Amniotic stem cell (primary cell): ENCODE measurements at regions not wholly inside any gene's neighbourhood (a gene's known extent, or its start where the extent isn't known, plus 50 kb on each side); places are given as distances from the start of the nearest gene placed in this dataset.
"Not testable (repeated sequence)": the region's sequence is repeated elsewhere in the genome, so short reads cannot be mapped to it uniquely, and the experiment has no call there.

Experiments
- DNase-seq: peaks from one replicate; lab custom pipeline; 2025; lab: John Stamatoyannopoulos, UW

DNA sequence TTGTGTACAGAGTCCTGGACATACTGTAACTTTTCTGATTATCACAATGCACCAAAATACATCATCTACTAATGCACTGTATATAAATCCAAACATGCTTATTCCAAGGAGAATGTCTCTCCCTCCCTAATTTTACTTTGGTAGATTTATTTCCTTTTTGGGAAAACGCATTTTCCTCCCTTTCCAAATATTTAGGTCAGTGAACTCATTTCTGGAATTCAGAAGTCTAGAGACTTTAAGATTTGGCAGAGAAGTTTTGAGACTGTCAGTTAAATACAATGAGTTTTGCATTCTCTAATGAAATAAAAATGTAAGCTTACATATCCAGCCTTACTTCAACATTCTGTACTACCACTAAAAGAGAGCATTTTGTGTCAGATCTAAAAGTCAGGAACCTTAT is 165.8 kb upstream of the EDNRB start:
- no peak for DNase-seq

DNA sequence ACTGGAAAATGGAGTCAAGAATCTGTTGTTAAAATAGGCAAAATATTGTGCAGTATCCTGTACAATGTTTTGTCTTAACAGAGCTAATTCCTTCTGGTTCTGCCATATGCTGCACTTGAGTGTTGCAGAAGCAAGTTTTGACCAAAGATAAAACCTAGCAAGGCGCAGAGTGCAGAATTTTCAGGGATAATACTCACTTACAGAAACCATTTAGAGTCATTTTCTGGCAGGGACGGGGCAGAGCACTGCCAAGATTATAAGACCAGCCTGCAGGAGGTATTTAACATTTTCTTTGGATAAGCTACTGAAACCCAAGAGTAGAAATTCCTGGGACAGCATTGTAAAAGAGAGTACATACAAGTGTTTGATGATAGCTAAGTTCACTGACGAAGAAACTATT is 159.5 kb upstream of the EDNRB start:
- no peak for DNase-seq

DNA sequence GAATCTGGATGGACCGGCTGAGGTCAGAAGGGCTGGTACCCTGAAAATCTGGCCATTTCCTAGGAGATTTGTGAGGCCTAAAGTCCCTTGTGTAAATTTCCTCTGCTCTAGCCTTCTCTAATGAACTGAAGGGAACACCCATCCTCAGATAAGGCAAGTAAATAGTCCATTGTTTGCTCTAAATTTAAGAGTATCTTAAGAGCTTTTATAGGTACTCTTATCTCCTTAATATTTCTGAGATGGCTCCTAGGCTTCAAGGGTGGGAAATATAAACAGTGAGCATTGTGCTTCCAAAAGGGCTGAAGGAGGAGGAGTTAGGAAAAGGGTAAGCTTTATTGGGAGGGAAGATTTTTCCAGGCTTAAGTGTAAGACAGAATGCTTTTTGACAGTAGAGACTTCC is 148.7 kb upstream of the EDNRB start:
- DNase-seq, result no peak

DNA sequence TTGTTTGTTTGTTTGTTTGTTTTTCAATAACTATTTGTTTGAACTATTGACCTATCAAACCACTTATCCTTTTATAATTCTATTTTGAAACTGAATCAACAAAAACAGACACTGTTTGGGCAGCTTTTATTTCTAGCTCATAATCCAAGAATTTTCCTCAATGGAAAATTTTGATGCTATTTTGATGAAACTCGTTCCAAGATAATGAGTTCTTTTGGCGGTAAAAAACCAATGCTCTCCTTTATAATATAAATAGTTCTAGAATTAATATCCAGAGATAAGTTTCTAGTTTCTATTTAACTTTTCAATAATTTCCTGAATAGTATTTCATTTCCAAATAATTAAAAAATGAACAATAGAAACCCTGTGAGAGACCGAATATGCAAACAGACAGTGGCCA is 146.5 kb upstream of the EDNRB start:
- no peak for DNase-seq

DNA sequence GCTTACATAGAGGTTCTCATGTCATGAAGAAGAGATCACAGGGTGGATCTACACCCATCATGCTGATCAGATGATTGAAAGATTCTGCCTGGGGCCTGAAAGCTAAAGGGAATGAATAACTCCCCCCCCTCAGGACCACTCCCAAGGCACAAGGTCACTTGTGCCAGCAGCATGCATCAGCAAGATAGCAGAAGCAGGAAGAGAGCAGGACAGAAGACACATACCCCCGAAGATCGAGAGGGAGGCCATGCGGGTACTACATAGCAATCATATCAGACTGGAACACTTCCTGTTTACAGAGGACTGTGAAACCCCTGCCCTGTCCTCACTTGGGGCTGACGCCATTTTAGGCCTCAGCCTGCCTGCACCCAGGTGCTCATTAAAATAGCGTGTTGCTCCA is 143.2 kb upstream of the EDNRB start:
- DNase-seq, result no peak

DNA sequence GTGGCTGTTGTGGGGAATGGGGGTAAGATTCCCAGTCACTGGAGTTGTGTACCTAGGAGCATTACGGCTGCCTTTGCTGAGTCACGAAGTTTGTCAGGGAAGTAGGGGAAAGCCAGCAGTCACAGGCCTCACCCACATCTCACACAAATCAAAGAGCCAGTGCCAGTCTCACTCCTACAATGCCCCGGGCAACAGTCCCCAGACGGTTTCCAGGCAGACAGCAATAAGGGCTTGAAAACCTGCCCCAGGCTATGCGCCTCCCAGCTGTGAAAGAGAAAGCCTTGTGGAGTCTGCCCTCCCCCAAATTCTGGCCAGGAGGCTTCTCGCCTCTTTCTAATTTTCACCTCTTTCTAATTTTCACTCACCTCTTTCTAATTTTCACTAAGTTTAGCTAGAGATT is 142.3 kb upstream of the EDNRB start:
- DNase-seq, result no peak

DNA sequence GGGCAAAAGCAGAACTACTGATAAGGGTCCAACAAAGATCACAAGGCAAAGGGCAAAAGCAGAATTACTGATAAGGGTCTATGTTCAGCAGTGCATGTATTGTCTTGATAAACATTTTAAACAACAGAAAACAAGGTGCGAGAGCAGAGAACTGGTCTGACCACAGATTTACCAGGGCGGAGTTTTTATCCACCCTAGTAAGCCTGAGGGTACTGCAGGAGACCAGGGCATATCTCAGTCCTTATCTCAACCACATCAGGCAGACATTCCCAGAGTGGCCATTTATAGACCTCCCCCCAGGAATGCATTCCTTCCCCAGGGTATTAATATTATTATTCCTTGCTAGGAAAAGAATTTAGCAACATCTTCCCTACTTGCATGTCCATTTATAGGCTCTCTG is 138.2 kb upstream of the EDNRB start:
- DNase-seq, result not testable (repeated sequence)

DNA sequence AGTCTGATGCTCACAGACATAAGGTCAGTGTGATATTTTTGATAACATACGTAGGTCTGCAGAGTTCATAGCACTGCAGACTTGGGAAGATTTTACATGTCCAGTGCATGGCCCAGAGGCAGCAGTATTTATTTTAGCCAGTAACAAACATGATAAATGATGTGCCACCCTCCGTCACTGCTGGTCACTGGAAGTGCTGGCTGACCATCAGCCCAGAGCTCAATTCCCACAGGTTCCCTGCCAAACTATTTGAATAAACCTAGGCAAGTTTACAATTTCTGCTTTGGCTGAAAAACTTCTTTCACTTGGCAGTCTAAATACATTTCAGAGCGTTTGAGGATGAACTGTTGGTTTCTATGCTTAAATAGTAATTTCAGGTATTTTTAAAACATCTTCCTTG is 135.5 kb upstream of the EDNRB start:
- no peak for DNase-seq

DNA sequence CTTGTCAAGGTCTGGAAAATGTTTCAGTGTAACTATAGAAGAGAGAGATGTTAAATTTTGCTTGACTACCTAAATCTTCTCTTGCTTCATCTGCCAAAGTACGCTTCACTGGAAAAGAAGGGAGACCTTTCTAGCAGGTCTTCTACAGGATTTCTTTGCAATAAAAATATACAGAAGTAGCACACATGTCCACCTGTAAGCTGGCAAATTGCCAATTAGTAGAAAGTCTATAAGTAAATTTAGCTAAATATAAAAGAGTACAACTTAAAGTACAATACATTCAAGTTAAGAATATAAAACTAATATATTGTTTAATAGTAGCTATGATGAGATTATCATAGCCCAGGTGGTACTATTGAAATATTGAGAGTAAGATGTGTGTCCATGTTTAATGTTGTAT is 128.5 kb upstream of the EDNRB start:
- no peak for DNase-seq

DNA sequence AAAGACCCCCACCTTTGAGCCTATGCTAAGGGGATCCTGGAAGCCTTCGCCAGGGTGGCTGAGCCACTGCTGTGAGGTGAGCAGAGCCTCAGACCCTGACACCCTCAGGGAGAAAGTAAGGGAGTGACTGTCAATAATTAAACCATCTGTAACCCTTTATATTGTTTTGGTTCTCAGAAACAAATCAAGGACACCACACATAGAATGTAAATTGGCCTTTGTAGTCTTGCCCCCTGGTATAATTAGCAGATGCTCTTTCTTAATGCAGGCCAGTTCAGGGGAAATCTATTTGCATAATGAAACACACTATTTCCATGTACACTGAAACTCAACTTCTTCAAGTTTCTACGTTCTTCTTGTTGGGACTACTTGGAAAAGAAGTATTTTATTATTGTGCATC is 127.7 kb upstream of the EDNRB start:
- no peak for DNase-seq

DNA sequence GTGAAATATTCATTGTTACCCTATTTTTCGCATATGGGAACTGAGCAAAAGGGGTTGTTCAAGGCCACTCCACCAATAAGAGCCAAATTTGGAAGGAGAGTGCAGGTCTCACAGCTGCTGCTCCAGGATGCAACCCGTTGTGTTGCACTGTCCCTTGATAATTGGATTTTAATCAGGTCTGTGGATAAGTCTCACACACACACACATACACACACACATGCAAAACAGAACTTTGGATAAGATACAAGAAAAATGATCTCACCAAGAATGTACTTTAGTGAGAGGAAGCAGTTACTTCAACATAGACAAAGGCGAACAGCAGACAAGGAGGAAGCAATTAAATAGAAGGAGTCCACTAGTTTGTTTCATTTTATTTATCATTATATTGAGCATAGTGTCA is 127.3 kb upstream of the EDNRB start:
- no peak for DNase-seq

DNA sequence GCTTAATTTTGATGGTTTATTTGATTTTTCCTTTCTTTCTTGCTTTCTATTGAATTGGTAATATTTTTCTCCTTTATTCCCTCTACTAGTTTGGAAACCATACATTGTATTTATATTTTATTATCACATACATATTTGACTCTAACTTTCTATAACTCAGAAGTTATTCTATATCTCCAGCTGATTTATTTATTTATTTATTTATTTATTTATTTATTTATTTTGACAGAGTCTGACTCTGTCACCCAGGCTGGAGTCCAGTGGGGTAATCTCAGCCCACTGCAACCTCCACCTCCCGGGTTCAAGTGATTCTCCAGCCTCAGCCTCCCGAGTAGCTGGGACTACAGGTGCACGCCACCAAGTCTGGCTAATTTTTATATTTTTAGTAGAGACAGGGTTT is 122.7 kb upstream of the EDNRB start:
- not testable (repeated sequence) for DNase-seq

DNA sequence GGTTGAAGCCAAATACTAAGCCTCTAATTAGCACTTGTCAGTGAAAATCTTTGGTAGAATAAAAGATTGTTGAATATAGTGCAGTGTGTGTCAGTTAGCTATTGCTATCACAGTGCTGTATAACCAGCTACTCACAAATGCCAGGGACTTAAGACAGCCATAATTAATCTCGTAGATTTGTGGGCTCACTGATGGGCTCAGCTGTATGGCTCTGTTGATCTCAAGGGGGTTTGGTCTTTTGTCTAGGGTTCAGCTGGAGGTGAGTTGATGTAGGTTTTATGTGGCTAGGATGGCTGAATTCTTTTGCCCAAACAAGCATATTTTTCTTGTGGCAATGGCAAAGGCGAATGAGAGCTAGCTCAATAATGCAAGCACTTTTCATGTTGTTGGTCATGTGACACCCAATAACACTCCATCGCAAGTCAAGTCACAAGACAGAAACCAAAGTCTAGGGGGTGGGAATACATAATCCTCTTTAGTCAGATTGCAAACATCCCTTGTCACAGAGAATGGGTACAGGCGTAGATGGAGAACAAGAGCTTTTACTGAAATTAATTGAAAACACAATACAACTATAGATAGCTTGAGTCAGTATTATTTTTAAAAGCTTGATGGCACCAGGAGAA is 121.7 kb upstream of the EDNRB start:
- DNase-seq, result no peak

DNA sequence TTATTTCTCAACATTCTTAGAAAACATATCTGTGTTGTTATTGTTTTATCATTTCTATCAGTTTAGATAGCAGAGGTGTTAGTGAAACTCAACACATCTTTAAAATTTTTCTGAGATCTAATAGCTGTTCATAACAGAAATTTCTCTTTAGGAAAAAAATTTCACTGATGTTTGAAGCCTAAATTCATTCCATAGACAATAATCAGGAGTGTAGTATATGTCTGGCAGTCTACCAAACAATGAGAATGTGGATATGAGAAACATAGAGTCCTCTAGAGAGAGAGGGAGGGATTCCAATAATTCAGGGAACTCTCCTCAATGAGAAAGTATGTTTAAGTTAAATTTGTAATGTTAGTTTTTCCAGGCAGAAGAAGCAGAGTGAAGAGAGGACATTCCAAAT is 118.2 kb upstream of the EDNRB start:
- no peak for DNase-seq

DNA sequence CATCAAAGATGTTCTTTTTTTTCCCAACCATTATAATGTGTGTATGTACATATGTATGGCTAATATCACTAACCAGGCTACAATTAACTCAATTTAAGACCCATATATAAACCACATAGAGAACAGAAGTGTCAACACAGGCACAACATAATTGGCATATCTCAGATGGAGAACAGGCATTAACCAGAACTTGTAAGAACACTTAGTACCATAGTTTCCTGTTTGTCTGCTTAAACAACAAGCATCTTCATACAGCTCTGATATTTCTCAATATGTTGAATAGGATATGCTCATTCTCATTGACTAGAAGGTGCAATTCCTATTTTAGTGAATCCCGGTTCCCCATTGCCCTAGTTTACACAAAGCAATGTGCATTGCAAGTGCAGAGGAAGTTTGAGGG is 116.9 kb upstream of the EDNRB start:
- DNase-seq, result no peak

DNA sequence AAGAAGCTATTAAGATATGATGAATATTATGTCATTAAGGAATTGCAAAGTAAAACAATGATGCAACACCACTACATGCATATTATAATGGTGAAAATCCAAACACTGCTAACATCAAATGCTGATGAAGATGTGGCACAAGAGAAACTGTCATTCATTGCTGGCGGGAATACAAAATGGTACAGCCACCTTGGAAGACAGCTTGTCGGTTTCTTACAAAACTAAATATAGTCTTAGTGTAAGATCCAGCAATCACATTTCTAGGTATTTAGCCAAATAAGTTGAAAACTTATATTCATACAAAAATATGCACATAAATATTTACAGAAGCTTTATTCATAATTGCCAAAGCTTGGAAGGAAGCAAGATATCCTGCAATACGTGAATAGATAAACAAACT is 114.9 kb upstream of the EDNRB start:
- DNase-seq, result no peak

DNA sequence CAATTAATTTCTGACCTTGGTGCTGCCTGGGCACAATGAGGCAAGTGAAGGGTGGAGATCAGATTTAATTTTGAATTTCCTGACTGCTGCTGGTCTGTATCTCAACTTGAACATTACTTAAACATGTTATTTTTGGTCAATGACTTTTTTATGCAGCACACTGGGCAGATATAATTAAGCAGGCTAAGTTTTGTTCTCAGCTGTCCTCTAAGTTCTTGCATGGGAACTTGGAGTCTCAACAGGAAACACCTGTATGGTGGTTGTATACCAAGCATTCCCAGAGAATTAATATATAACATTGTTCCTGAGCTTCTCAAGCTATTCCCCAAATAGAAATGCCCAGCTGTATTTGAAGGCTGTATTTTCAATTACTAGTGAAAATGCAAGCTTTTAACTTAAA is 113.5 kb upstream of the EDNRB start:
- no peak for DNase-seq

DNA sequence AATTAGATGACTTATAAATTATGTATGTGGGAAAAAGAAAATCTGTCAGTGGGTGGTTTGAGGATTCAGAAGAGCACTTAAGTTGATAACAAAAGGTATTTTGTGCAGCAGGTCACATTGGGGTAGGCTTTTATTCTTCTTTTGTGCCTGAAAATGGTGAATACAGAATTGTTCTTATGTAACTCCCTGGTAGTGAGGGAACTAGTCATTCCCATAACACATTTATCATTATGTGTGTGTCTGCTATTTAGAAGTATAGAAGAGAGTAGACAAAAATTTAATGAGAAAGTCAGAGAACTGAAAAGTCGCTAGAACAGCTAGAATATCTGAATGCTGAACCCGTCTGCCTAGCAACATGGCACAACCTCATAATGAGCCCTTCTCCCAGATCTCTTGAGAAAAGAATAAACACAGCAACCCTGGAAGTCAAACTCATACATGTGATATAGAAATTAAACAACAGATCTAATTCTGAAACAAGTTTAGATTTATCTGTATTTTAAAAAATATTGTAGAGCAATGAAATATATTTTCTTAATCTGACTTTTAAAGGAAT is 111.8 kb upstream of the EDNRB start:
- DNase-seq, result no peak

DNA sequence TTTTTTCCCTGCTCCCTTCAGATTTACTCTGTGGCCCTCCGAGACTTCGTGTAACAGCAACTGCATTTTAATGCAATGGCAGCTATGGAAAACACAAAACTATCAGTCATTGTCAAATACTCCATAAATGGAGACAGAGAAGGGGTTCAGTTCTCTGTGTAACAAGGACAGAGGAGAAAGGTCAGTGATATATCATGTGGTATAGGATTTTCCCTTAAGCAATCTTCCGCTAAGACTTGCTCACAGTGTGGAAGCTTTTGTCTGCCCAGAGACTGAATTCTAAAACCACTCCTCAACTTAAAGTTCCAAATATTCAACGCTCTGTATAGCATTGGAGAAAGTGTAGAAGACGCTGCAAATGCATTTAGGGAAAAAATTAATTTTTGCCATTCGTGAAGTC is 111.3 kb upstream of the EDNRB start:
- DNase-seq, result no peak

DNA sequence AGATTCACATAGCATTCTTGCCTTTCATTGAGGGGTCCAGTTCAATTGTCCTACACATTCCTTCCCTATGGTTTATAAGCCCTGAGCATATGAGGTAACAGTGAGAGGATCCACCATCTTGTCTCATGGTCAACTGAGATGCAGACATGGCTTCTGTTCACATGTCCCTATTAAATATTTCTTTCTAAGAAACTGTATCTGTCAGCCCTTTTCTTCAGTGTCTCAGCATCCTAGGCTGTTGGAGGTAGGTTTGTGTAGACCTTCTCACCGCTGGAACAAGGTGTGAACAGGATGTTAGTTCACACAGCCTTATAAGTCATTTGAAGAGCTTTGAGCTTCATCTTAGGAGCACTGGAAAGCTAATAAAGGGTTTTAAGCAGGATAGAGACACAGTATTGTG is 110.3 kb upstream of the EDNRB start:
- DNase-seq, result no peak

DNA sequence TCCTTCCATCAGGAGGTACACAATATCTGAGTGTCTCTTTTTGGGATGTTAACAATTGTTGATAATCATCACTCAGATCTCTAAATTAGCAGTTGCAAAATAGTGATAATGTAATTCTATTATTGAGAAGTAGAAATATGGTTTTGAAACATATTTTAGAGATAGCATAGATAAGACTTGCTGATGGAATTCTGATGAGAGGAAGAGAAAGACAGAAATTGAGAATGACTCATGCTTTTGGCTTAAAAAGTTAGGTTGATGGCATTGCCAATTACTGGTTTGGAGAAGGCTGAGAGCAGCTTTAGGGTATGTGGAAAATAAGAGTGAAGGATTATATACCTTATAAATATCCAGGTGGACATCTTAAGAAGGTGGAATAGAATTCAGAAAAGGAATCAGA is 106.4 kb upstream of the EDNRB start:
- DNase-seq, result no peak

DNA sequence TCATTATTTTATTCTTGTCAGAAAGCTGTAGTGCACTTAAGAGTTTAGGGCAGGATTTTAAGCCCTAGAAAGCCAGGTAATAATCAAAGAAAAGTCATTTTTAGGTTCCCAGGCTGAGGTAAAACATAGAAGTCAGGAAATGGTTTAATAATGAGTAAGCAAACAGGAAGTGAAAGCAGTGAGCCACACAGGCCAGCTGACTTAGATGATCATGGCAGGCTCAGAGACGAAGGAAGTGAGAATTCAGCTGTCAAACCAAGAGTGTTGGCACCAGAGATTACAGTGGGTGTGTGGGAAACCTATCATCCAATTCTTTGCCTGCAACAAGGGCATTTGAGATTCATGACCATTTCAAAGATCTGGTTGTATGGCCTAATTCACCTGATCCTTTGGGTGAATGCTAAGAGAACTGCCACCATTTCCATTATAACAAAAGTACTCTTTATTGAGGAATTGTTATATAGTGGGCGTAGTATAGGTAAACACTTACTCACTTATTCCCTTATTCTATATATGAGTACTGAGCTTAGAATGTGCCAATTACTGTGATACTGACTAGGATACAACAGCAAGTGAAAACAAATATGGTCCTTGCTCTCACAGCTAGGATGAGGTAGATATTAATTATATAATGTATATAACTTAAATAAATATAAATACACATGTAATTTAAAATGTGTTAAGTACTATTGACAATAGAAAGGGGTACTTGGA is 103.7 kb upstream of the EDNRB start:
- no peak for DNase-seq

DNA sequence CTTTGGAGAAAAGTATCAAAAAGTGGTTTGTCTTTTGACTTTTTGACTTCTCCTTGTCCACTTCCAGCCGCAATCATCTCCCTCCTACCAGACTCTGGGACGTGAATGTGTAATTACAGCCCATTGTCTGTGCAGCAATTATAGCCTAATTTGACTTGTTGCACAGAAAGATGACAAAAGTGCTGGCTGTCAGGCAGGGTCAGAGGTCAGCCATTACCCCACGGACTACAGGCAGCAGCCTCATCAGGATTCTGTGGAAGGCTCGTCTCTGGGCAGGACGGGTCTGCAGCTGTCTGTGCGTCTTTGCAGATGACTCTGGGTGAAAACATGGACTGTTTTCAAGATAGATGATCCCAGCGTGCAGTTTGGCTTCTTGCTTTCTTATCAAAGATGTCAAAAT is 102.2 kb upstream of the EDNRB start:
- no peak for DNase-seq

DNA sequence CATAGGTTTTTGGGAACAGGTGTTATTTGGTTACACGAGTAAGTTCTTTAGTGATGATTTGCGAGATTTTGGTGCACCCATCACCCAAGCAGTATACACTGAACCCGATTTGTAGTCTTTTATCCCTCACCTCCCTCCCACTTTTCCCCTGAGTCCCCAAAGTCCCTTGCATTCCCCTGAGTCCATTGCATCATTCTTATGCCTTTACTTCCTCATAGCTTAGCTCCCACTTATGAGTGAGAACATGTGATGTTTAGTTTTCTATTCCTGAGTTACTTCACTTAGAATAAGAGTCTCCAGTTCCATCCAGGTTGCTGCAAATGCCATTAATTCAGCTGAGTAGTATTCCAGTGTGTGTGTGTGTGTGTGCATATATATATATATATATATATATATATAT is 97.2 kb upstream of the EDNRB start:
- no peak for DNase-seq
